ENCODE measurements at regions not wholly inside any gene's neighbourhood (a gene's known extent, or its start where the extent isn't known, plus 50 kb on each side); places are given as distances from the start of the nearest gene placed in this dataset. TPM values are rescaled to one million over a fixed set of nuclear protein-coding genes. Genes with fewer than 3 reads are reported as not detected.

DNA sequence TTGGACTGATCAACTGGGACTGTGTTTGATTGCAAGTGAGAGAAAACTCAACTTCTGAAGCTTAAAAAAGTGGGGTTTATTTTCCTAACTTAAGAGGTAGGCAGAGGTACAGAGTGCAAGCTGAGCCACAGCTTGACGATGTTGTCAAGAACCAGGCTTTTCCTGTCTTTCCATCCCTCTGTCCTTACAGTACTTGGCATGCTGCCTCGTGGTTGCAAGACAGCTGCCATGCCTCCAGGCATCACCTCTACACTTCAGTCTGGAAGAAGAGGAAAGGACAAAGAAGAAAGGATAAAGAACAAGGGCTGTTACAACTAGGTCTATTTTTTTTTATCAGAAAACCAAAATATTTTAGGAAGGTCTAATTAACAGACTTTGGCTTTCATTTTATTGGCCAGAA is 51.8 kb upstream of the GALNT15 start:
- peaks cover 0 to 10% (median 2%) of the 10 kb centered on the region in 7 donors for H3K9me3 Mint-ChIP-seq
- H3K27me3 Mint-ChIP-seq (ENCODE audit: low read depth in 3 of 3) = peaks cover 0 to 1% (median 0%) of the 10 kb centered on the region in 3 donors
- WGBS (ENCODE audit: insufficient coverage) = no CpG with 5 or more reads among the region's 2 CpGs
- H3K4me1 Mint-ChIP-seq = no peaks in the 10 kb centered on the region
- no peak overlapping the region for H3K4me2 ChIP-seq (replicated peaks; ENCODE audit: extremely low read depth, low read length, poor library complexity, severe bottlenecking)
- H3K9me3 ChIP-seq (replicated peaks in 1 of 2; ENCODE audit: control insufficient read depth in 1 of 2, insufficient read depth in 1 of 2, low read length in 2 of 2) = no peaks in the 10 kb centered on the region
- H3K4me1 ChIP-seq (ENCODE audit: control insufficient read depth in 1 of 2, insufficient read depth in 2 of 2, low read length in 2 of 2) = no peaks in the 10 kb centered on the region
- DNase-seq = no peak
- H3K36me3 ChIP-seq (replicated peaks in 1 of 2; ENCODE audit: control insufficient read depth in 1 of 2, insufficient read depth in 2 of 2, low read length in 2 of 2) = no peaks in the 10 kb centered on the region
- no peak overlapping the region for H2AFZ ChIP-seq (ENCODE audit: insufficient read depth, low read depth, low read length, poor library complexity, severe bottlenecking)
- H3K27ac Mint-ChIP-seq = peak overlapping the region in 1 of 7 donors; percentile 45
- H3K9ac ChIP-seq (ENCODE audit: insufficient read depth, low read length, poor library complexity, severe bottlenecking) = no peak overlapping the region
- TF ChIP-seq CTCF (IDR thresholded peaks at IDR 0.05) = no peak
- no peak overlapping the region for H3K27ac ChIP-seq (ENCODE audit: low read depth in 1 of 2, low read length in 2 of 2)
- intact Hi-C loops (cut with micrococcal nuclease) = no loop called here
- no peak overlapping the region for H3K4me3 ChIP-seq (replicated peaks in 1 of 3; ENCODE audit: low read depth in 2 of 3, low read length in 3 of 3)
- no peak overlapping the region for H3K4me3 Mint-ChIP-seq
- no peaks in the 10 kb centered on the region for H3K36me3 Mint-ChIP-seq
- no peaks in the 10 kb centered on the region for H3K27me3 ChIP-seq (ENCODE audit: control insufficient read depth in 2 of 2, insufficient read depth in 2 of 2, low read length in 2 of 2)
- H4K20me1 ChIP-seq (ENCODE audit: insufficient read depth, low read length) = no peaks in the 10 kb centered on the region
- H3K79me2 ChIP-seq (ENCODE audit: insufficient read depth, low read length) = no peaks in the 10 kb centered on the region

GRCh38 chr3:16124636-16125035 is 49.8 kb upstream of the GALNT15 start:
- Mint-ChIP-seq H3K27me3 (ENCODE audit: low read depth in 3 of 3) (peaks cover 0 to 1% (median 0%) of the 10 kb centered on the region in 3 donors), H3K27ac (no peak overlapping the region), H3K4me1 (no peaks in the 10 kb centered on the region), H3K4me3 (no peak overlapping the region), H3K36me3 (no peaks in the 10 kb centered on the region), H3K9me3 (peaks cover 0 to 5% (median 0%) of the 10 kb centered on the region in 7 donors)
- intact Hi-C loops (cut with micrococcal nuclease) = no loop called here
- WGBS (ENCODE audit: insufficient coverage) = no CpG with 5 or more reads among the region's 2 CpGs
- Histone ChIP-seq H4K20me1 (ENCODE audit: insufficient read depth, low read length) (no peaks in the 10 kb centered on the region), H3K9ac (ENCODE audit: insufficient read depth, low read length, poor library complexity, severe bottlenecking) (no peak overlapping the region), H3K27me3 (ENCODE audit: control insufficient read depth in 2 of 2, insufficient read depth in 2 of 2, low read length in 2 of 2) (no peaks in the 10 kb centered on the region), H3K4me2 (replicated peaks; ENCODE audit: extremely low read depth, low read length, poor library complexity, severe bottlenecking) (no peak overlapping the region), H2AFZ (ENCODE audit: insufficient read depth, low read depth, low read length, poor library complexity, severe bottlenecking) (no peak overlapping the region), H3K27ac (ENCODE audit: low read depth in 1 of 2, low read length in 2 of 2) (no peak overlapping the region), H3K4me3 (replicated peaks in 1 of 3; ENCODE audit: low read depth in 2 of 3, low read length in 3 of 3) (no peak overlapping the region), H3K9me3 (replicated peaks in 1 of 2; ENCODE audit: control insufficient read depth in 1 of 2, insufficient read depth in 1 of 2, low read length in 2 of 2) (no peaks in the 10 kb centered on the region), H3K79me2 (ENCODE audit: insufficient read depth, low read length) (no peaks in the 10 kb centered on the region), H3K36me3 (replicated peaks in 1 of 2; ENCODE audit: control insufficient read depth in 1 of 2, insufficient read depth in 2 of 2, low read length in 2 of 2) (no peaks in the 10 kb centered on the region), H3K4me1 (ENCODE audit: control insufficient read depth in 1 of 2, insufficient read depth in 2 of 2, low read length in 2 of 2) (no peaks in the 10 kb centered on the region)
- DNase-seq = no peak
- no peak for TF ChIP-seq CTCF (IDR thresholded peaks at IDR 0.05)

Small RNA genes in the stretch of these regions (small RNA-seq; reads per million reads assigned to genes)
- gene MIR563 (ENCODE audit: insufficient read length, low read depth) = not detected

All from CD14-positive monocyte (primary cell).